ENCODE measurements at regions not wholly inside any gene's neighbourhood (a gene's known extent, or its start where the extent isn't known, plus 50 kb on each side); places are given as distances from the start of the nearest gene placed in this dataset.
"Not testable (repeated sequence)": the region's sequence is repeated elsewhere in the genome, so short reads cannot be mapped to it uniquely, and the experiment has no call there.

DNA sequence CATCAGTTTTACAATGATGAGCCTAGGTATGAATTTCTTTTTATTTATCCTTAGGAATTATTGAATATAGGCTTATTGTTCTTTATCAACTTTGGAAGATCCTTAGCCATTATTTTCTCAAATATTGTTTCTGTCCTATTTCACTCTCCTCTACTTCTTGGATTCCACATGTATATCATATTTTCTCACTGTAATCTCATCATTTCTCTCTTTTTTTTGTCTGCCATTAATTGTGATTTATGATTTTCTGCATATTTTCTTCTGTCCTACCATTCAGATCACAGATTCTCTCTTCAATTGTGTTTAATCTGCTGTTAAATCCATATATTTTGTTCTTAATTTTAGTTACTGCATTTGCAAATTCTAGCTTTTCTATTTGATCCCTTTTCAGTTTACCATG lies 139.8 kb downstream of the ARRDC3 start:
- no peak for DNase-seq (ENCODE audit: low spot score)

DNA sequence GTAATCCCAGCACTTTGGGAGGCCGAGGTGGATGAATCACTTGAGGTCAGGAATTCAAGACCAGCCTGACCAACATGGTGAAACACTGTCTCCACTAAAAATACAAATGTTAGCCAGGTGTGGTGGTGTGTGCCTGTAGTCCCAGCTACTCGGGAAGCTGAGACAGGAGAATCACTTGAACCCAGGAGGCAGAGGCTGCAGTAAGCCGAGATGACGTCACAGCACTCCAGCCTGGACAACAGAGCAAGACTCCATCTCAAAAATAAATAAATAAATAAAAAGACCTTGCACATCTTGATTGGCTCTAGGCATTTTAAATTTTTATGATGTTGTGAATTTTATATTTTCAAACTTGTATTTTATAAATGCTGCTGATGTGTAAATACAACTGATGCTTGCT lies 141.7 kb downstream of the ARRDC3 start:
- not testable (repeated sequence) for DNase-seq (ENCODE audit: low spot score)

DNA sequence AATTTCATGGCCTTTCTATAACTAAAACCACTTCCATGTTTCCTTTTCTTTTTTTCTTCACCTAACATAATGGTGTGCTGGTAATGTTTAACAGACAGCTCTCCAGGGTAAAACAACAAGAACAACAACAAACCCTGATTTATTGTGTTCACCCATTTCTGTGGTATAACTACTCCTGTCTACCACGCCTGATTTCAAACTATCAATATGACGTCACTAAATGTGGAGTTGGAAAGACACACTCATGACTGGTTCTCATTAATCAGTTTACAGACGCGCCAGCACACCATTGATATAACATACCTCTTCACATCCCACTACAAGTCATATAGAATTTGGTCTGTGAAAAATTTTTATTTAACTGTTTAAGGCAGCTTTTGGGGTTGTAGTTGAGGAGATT lies 142.9 kb downstream of the ARRDC3 start:
- no peak for DNase-seq (ENCODE audit: low spot score)

DNA sequence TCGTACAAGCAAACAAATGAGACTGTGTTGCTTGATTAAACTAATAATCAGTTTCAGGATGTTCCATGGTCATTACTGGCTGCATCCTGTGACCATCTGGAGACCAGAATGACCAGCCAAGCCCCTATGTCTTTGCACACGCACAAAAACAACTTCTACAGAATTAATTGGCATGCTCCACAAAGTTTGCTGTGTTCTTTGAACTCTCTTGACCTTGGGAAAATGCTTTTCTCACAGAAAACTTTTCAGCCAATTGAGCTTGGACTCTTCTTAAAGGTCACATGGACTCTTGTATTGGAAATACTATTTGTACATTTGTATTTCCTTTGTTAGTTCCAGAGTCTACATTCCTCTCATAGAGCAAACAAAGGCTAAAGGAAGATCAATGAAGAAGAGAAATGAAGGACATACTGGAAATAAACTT lies 147.8 kb downstream of the ARRDC3 start:
- no peak for DNase-seq (ENCODE audit: low spot score)

DNA sequence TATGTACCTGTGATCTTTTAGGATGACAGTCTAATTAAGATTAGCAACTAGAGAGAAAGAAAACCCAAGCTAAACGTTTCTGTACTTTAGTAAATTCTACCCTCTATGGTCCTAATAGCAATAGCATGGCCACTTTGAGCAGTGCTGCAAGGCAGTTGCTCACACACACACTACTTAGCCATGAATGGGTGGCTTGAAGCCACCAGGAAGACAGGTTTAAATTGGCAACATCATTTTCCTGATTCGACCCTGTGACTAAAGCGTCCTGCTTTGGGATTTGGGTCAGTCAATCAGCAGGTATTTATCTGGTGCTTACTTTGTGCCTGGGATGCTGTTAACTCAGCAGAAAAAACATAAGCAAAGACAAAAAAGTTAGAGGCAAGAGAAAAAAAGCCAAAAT lies 150.6 kb downstream of the ARRDC3 start:
- no peak for DNase-seq (ENCODE audit: low spot score)

DNA sequence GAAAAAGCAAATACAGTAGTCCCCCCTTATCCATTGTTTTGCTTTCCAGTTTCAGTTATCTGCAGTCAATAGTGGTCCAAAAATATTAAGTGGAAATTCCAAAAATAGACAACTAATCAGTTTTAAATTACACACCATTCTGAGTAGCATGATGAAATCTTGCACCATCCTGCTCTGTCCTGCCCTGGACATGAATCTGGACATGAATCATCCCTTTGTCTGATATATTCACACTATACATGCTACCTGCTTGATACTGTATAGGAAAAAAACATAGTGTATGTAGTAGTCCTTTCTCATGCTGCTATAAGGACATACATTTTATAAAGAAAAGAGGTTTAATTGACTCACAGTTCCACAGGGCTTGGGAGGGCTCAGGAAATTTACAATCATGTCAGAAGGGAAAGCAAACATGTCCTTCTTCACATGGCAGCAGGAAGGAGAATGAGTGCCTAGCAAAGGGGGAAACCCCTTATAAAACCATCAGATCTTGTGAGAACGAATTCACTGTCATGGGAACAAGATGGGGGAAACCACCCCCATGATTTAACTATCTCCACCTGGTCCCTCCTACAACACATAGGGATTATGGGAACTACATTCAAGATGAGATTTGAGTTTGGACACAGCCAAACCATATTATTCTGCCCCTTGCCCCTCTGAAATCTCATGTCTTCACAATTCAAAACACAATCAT lies 153.9 kb downstream of the ARRDC3 start:
- no peak for DNase-seq (ENCODE audit: low spot score)

DNA sequence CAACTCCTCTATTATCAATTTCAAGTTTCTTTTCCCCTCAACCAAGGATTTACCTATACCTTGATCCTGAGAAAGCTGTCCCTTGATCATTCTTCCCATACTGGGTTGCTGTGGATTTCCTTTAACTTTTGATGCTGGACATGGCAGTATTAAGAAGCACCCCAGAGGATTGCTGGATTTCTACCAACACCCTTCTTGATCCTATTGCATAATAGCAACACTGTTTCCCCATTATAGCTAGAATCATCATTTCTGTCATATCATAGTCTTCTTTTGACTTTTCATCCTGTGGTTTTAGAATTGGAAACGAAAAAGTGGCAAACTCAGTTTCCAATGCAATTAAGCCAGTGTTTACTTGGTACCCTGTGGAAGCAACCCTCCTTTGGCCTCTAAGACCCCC lies 154.9 kb downstream of the ARRDC3 start:
- no peak for DNase-seq (ENCODE audit: low spot score)

DNA sequence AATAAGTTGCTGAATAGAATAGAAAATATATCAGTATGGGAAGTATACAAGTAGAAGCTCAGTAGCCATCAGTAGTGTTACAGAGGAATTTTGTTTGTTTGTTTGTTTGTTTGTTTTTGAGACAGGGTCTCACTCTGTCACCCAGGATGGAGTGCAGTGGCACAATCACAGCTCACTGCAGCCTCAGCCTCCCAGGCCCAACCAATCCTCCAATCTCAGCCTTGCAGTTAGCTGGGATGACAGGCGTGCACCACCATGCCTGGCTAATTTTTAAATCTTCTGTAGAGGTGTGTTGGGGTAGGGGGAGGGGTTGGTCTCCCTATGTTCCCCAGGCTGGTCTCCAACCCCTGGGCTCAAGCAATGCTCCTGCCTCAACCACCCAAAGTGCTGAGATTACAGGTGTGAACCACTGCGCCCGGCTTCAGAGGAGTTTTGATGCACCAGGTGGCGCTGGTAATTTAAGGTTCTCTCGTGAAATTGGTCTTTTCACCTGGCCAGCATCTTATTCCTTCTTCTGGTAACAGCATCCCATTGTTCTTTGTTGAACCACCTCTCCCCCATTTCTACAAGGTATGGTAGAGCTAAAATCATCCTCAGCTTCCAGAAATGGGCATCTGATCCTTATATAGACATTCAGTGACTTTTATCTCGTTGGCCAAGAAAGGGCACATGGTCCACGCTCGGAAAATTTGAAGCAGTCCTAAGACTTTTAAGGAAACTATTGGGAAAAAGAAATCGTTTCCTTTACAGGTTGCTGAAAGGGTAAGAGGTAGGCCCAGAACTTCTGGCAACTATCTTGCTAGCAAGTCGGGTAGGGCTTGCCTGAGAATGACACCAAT lies 157.1 kb downstream of the ARRDC3 start:
- DNase-seq (ENCODE audit: low spot score) = peak; percentile 17

DNA sequence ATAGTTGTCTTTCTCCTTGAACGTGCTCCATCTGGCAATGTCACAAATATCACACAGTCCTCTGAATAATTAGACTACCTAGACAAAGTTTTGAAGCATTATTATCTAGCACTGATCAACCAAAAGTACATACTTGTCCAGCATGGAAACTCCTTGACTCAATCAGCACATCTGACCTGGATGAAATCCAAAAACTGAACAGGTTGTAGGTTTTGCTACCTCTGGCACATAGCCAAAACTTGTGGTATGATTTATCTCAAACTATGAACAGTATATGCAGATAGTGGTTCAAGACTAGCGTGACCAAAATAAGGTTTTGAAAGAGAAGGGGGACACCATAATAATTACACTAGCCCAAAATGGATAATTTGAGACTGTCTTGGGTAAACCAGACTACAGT lies 158.1 kb downstream of the ARRDC3 start:
- DNase-seq (ENCODE audit: low spot score) = no peak

DNA sequence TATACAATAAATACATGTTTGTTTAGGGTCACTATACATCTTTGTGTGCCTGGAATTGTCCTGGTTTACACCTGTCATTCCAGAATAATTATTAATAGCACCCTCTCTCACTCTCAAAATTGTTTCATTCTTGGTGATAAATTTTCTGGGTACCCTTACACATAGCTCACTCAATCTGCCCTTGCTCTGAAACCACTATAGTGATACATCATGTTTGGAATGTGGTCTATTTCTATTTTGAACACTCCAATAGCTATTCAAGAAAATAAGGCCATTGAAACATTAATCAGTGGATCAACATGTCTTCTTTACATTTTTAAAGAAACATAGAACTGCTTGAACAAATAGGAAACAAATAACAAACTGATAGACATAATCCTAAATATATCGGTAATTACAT lies 158.7 kb downstream of the ARRDC3 start:
- DNase-seq (ENCODE audit: low spot score) = no peak

DNA sequence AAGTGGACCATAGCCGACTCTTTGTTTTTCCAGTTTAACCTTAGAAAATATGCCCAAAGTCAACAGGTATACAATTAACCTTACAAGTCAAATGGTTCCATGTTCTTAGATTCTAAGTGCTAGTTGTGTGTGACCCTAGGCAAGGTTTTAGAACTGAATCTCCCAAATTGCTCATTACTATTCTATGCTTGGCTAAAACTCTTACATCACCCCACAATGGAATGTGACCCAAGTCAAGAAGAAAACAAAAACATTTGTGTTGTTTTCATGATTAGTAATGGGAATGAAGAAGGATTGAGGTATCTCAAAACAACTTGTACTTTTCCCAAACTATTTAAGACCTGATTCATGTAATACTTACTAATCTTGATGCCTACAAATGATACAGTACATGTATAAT lies 159.2 kb downstream of the ARRDC3 start:
- no peak for DNase-seq (ENCODE audit: low spot score)

DNA sequence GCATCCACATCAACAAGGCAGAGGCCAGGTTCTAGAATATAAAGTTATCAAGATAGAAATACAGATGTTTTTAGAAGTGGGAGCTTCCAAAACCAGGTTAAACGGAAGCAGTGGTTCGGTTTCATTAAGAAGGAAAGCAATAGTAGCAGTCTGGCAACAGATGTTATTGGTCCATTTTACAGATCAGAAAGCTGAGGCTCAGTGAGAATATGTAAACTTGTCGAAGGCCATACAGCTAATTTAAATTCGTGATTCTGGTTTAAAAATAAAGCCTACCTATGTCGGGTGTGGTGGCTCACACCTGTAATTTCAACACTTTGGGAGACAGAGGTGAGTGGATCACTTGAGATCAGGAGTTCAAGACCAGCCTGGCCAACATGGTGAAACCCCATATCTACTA lies 160.6 kb downstream of the ARRDC3 start:
- no peak for DNase-seq (ENCODE audit: low spot score)

DNA sequence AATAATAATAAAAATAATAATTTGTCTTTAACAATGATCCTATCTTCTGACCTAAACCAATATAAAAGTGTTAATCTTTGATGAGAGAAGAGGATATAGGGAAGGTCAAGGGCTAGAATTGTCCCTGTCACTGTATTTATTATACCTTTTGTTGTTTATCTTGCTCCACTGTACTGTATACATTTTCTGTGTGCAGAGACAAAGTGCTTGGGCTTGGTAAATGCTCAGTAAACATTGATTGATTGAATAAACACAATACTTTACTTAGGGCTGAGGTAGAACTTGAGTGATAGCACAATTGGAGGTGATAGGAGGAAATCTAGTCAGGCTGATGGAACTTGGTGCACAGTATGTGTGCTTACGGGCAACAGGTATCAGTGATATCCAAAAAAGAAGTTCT lies 161.2 kb downstream of the ARRDC3 start:
- no peak for DNase-seq (ENCODE audit: low spot score)

DNA sequence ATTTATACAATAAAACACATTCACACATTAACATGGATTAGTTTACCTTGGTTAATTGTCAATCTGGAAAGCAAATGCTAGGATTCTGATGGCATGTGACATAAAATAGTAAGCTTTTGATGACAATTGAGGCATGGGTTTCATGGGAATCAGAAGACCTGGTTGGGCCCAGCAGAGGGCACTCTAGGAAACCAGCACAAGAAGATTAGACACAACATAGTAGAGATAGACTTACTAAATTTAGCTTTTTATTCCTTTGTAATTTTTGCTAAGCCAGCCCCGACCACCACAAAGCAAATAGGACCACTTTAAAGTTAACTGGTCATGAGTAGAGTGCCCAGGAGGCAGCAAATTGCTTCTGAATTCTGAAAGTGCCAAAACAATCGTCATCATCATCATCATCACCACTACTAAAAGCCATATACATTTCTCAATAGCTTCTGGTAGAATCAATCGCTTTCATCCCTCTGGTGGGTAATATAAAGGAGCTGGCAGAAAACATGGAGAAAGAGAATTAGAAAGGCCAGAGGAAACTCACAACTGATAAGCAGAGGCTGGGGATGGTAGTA lies 163.2 kb downstream of the ARRDC3 start:
- DNase-seq (ENCODE audit: low spot score) = peak; percentile 34

DNA sequence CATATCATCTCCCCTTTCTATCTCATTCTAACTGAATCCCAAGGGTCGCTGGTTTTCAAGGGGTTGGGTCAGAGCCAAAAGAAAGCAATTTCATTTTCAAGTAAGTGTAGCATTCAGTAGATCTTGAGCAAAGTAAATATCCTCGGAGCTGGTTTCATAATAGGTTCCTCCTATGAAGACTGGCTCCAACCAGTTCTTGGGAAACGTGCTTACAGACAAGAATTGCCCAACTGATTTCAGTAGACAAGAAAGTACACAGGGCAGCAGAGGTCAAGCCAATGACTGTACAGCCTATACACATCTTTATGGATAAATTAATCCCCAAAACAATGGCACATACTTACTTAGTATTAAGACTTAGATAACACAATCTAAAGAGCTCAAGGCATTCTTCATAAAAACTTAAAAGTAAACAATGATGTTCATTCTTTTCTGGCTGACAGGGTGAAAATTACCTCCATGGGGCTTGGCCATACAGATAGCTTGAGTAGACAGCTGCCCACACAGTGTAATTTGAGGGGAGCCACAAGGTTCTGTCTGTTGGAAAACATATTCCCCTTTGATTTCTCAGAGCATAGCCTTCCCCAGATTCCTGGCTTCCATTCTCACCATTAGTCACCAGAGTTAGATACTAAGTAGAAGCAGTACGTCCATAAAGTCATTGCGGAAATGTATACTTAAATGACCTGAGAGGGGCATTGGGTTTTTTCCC lies 163.9 kb downstream of the ARRDC3 start:
- DNase-seq (ENCODE audit: low spot score) = peak; percentile 74

DNA sequence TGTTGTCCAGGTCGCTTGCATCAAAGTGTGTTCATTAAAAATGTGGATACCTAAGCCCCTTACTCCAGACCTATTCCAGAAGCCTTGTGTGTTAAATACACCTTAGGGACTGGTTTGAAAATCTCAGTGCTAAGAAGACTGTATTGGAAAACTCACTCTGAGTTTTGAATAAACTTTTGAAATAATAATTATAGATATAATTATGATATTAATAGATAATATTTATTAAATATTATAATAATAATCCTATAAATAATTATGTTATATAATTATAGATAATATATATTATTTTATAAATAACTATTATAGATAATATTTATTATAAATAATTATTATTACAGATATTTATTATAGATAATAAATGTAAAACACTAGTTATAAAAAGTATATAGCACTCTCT lies 165.3 kb downstream of the ARRDC3 start:
- DNase-seq (ENCODE audit: low spot score) = no peak

DNA sequence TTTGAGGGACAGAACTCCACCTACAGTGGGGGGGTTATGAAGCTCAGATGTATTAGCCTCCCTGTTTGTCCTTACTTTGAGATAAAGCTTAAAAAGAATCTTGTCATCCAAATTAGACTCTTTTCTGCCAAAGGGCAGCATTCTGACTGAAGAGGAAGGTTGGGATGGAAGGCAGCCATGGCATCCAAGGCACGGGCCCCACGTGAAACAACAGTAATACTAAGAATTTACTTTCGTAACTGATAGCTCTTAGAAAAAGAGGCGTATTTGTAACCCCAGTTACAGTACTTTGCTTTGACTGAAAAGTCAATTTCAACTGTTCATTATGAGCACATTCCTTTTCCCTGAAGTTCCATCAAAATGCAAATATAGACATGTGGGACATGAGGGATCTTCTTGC lies 168.5 kb downstream of the ARRDC3 start:
- no peak for DNase-seq (ENCODE audit: low spot score)

Measured in H4 (cell line).